Neuronal stem cell (in vitro differentiated cells): ENCODE measurements at regions not wholly inside any gene's neighbourhood (a gene's known extent, or its start where the extent isn't known, plus 50 kb on each side); places are given as distances from the start of the nearest gene placed in this dataset.
A peak's percentile ranks its signal among the peaks of the same experiment; 100 is the strongest.

Experiments used
- DNase-seq: peaks from one replicate; pipeline ENCODE4 v3.0.0-alpha.2; 2013; ENCODE audit warnings: low spot score
- H2AFZ ChIP-seq: one replicate; pipeline ENCODE4 v1.6.1; 2013; ENCODE audit warnings: mild to moderate bottlenecking, low read length, inconsistent platforms
- H2AK5ac ChIP-seq: 2 replicates; pipeline ENCODE4 v1.6.1; 2013; ENCODE audit warnings: low read depth, mild to moderate bottlenecking, inconsistent platforms, low read length, moderate library complexity, mixed read lengths
- H2BK120ac ChIP-seq: 2 replicates; pipeline ENCODE4 v1.6.1; 2013; ENCODE audit warnings: low read depth, mild to moderate bottlenecking, inconsistent platforms, low read length, moderate library complexity, mixed read lengths
- H2BK12ac ChIP-seq: one replicate; pipeline ENCODE4 v1.6.1; 2013; ENCODE audit warnings: low read length, inconsistent platforms
- H2BK15ac ChIP-seq: 2 replicates; pipeline ENCODE4 v1.6.1; 2013; ENCODE audit warnings: mild to moderate bottlenecking, low read length, inconsistent platforms, mixed read lengths
- H2BK5ac ChIP-seq: one replicate; pipeline ENCODE4 v1.6.1; 2013; ENCODE audit warnings: inconsistent platforms, mild to moderate bottlenecking, low read length, moderate library complexity
- H3K14ac ChIP-seq: one replicate; pipeline ENCODE4 v1.6.1; 2013; ENCODE audit warnings: low read length, inconsistent platforms
- H3K18ac ChIP-seq: 2 replicates; pipeline ENCODE4 v1.6.1; 2013; ENCODE audit warnings: low read length, inconsistent platforms
- H3K23ac ChIP-seq: 2 replicates; pipeline ENCODE4 v1.6.1; 2013; ENCODE audit warnings: low read depth, mild to moderate bottlenecking, mixed read lengths, low read length, inconsistent platforms; ENCODE audit not compliant: poor library complexity
- H3K27ac ChIP-seq: replicated peaks from 3 replicates; pipeline ENCODE4 v1.5.1; 2013; ENCODE audit warnings: low read length, inconsistent platforms
- H3K27me3 ChIP-seq, 3 experiments: 2 replicates each; pipeline ENCODE4 v1.6.1; 2013; ENCODE audit warnings: low read length in 3 of 3, mild to moderate bottlenecking in 2 of 3, inconsistent platforms in 1 of 3, low read depth in 1 of 3, mixed read lengths in 1 of 3, moderate library complexity in 1 of 3; ENCODE audit not compliant: control insufficient read depth in 3 of 3, insufficient read depth in 3 of 3
- H3K36me3 ChIP-seq, 2 donors: replicated peaks in 1 of 2; 2 replicates each; pipeline ENCODE4 v1.6.1; 2013; ENCODE audit warnings: low read length in 2 of 2; ENCODE audit not compliant: control insufficient read depth in 2 of 2, insufficient read depth in 2 of 2
- H3K4ac ChIP-seq: 2 replicates; pipeline ENCODE4 v1.6.1; 2013; ENCODE audit warnings: inconsistent platforms, mild to moderate bottlenecking, low read length, moderate library complexity
- H3K4me1 ChIP-seq, 2 donors: 1 replicate in 1 of 2; 2 replicates in 1 of 2; pipeline ENCODE4 v1.6.1; 2013; ENCODE audit warnings: low read length in 2 of 2, low read depth in 1 of 2; ENCODE audit not compliant: control insufficient read depth in 2 of 2, insufficient read depth in 1 of 2
- H3K4me2 ChIP-seq: one replicate; pipeline ENCODE4 v1.6.1; 2013; ENCODE audit warnings: mild to moderate bottlenecking, low read length, inconsistent platforms; ENCODE audit not compliant: insufficient read depth, poor library complexity, severe bottlenecking
- H3K4me3 ChIP-seq, 2 donors: 2 replicates each; pipeline ENCODE4 v1.5.1; 2013; ENCODE audit warnings: low read length in 2 of 2, mild to moderate bottlenecking in 2 of 2, inconsistent platforms in 1 of 2, moderate library complexity in 1 of 2
- H3K79me1 ChIP-seq: one replicate; pipeline ENCODE4 v1.6.1; 2013; ENCODE audit warnings: low read depth, mild to moderate bottlenecking, inconsistent platforms, low read length, moderate library complexity
- H3K9ac ChIP-seq: one replicate; pipeline ENCODE4 v1.6.1; 2013; ENCODE audit warnings: mild to moderate bottlenecking, low read depth, low read length, inconsistent platforms; ENCODE audit not compliant: poor library complexity
- H3K9me3 ChIP-seq, 2 donors: replicated peaks in 1 of 2; 2 replicates each; pipeline versions ENCODE3 to v1.6.1; 2013; ENCODE audit warnings: low read length in 2 of 2, mild to moderate bottlenecking in 2 of 2, inconsistent platforms in 1 of 2, low read depth in 1 of 2, mixed read lengths in 1 of 2, moderate library complexity in 1 of 2; ENCODE audit not compliant: control insufficient read depth in 2 of 2, insufficient read depth in 1 of 2
- H4K8ac ChIP-seq: one replicate; pipeline ENCODE4 v1.6.1; 2013; ENCODE audit warnings: low read depth, mild to moderate bottlenecking, inconsistent platforms, low read length, moderate library complexity
- H4K91ac ChIP-seq: one replicate; pipeline ENCODE4 v1.6.1; 2013; ENCODE audit warnings: low read length, low read depth, mild to moderate bottlenecking, inconsistent platforms; ENCODE audit not compliant: poor library complexity
- WGBS, 2 donors: extraction: QIAGEN DNeasy Blood & Tissue Kit; methylation state at CpG; one replicate each; pipeline ENCODE4 v1.1.7; 2013; ENCODE audit warnings: missing lambda C conversion rate in 2 of 2, mixed read lengths in 1 of 2; ENCODE audit not compliant: insufficient read length in 2 of 2, insufficient replicate concordance in 1 of 2; ENCODE audit errors: extremely low coverage in 2 of 2; 5-methylcytosine and 5-hydroxymethylcytosine counted together

DNA sequence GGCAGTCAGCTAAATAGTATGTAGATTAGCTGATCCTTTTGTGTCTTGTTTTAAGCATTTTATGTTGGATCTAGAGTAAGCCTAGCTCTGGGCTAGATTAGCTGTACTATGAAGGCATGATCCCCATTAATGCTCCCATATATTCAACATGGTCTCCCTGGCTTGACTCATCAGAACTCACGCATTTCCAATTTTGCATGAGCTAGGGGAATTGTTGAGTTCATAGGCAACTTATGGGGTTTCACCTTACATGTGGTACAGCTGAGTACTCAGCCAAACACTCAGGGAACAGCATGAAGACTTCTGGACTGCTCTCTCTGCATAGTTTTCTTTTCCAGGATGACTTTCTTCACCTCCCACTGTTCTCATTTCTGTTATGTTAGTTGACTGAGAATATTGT, 248.2 kb downstream of the TMX3 start:
- no peak overlapping the region for H3K27ac ChIP-seq
- no CpG with 5 or more reads among the region's 1 CpG for WGBS, 2 donors

DNA sequence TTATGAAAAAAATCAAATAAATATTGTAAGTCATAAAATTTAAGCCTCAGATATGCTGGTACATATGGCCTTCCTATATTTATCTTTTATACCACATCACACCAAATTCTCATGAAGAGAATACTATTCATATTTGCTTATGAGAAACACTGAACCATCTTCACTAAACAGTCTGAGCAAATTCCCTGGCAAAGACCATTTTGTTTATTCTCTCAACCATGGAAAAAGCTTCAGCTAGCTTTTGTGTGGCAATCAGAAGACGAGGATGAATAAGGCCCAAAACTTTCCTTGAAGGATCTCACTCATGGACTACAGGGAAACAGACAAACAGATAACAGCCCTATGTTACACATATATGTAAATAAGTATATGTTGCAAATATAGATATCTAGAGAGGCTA, 252.1 kb downstream of the TMX3 start:
- H2AFZ ChIP-seq, result no peak overlapping the region
- H2AK5ac ChIP-seq, result no peak overlapping the region
- H3K27ac ChIP-seq, result no peak overlapping the region
- H3K14ac ChIP-seq, result no peak overlapping the region
- no peak for DNase-seq
- no peak overlapping the region for H2BK15ac ChIP-seq
- no peak overlapping the region for H2BK5ac ChIP-seq
- no CpG with 5 or more reads among the region's 1 CpG for WGBS, 2 donors
- no peaks in the 10 kb centered on the region for H3K79me1 ChIP-seq
- H3K23ac ChIP-seq, result no peak overlapping the region
- H3K27me3 ChIP-seq, result no peaks in the 10 kb centered on the region
- H3K36me3 ChIP-seq, result no peaks in the 10 kb centered on the region
- no peak overlapping the region for H3K4me3 ChIP-seq
- peaks cover 0 to 2% of the 10 kb centered on the region in 2 donors for H3K9me3 ChIP-seq
- no peak overlapping the region for H3K9ac ChIP-seq
- H3K4me2 ChIP-seq, result no peak overlapping the region
- no peaks in the 10 kb centered on the region for H3K4me1 ChIP-seq
- H2BK120ac ChIP-seq, result no peak overlapping the region
- no peak overlapping the region for H3K18ac ChIP-seq
- no peak overlapping the region for H4K91ac ChIP-seq
- no peak overlapping the region for H2BK12ac ChIP-seq
- no peak overlapping the region for H4K8ac ChIP-seq
- no peak overlapping the region for H3K4ac ChIP-seq

More for the DNA sequence above, 248.2 kb downstream of the TMX3 start:
- no peaks in the 10 kb centered on the region for H3K79me1 ChIP-seq
- no peak overlapping the region for H3K23ac ChIP-seq
- H2AFZ ChIP-seq, result no peak overlapping the region
- no peak overlapping the region for H2BK15ac ChIP-seq
- no peaks in the 10 kb centered on the region for H3K36me3 ChIP-seq
- no peak for DNase-seq
- H4K91ac ChIP-seq, result no peak overlapping the region
- H4K8ac ChIP-seq, result no peak overlapping the region
- H3K9me3 ChIP-seq, result peaks cover 2 to 3% of the 10 kb centered on the region in 2 donors
- H3K27me3 ChIP-seq, result no peaks in the 10 kb centered on the region
- no peak overlapping the region for H3K14ac ChIP-seq
- no peak overlapping the region for H2AK5ac ChIP-seq
- no peak overlapping the region for H3K4me2 ChIP-seq
- no peak overlapping the region for H2BK120ac ChIP-seq
- no peak overlapping the region for H2BK5ac ChIP-seq
- H3K18ac ChIP-seq, result no peak overlapping the region
- H3K9ac ChIP-seq, result no peak overlapping the region
- H3K4ac ChIP-seq, result no peak overlapping the region
- H3K4me1 ChIP-seq, result peaks cover 2 to 5% of the 10 kb centered on the region in 2 donors
- H2BK12ac ChIP-seq, result no peak overlapping the region
- H3K4me3 ChIP-seq, result no peak overlapping the region

DNA sequence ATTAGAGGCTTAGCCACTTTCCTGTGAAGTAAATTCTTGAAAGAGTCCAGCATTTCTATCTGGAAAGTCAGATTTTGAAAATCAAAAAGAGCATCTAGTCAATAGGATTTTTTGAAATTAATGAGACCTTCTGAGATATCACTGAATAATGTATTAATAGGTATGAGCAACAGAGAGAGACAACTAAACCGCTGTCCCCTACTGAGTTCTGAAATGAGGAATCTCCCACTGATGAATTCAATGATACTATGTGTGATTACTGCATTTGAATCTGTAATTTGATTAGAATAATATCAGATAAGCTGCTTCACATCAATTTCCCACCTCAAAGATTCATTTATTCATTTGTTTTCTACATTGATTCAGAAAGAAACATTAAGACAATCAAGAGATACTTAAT, 252.8 kb downstream of the TMX3 start:
- Histone ChIP-seq H3K27ac (no peak overlapping the region), H3K9ac (no peak overlapping the region), H3K14ac (no peak overlapping the region), H3K4me2 (no peak overlapping the region), H3K23ac (no peak overlapping the region), H3K27me3 (no peaks in the 10 kb centered on the region), H3K79me1 (no peaks in the 10 kb centered on the region), H3K18ac (no peak overlapping the region), H3K36me3 (no peaks in the 10 kb centered on the region), H3K4ac (no peak overlapping the region), H4K91ac (no peak overlapping the region), H3K9me3 (peaks cover 0 to 2% of the 10 kb centered on the region in 2 donors), H2BK12ac (no peak overlapping the region), H3K4me3 (no peak overlapping the region), H2BK120ac (no peak overlapping the region), H4K8ac (no peak overlapping the region), H2AFZ (no peak overlapping the region), H2BK5ac (no peak overlapping the region), H2AK5ac (no peak overlapping the region), H3K4me1 (no peaks in the 10 kb centered on the region), H2BK15ac (no peak overlapping the region)
- no CpG with 5 or more reads among the region's 1 CpG for WGBS, 2 donors
- no peak for DNase-seq

DNA sequence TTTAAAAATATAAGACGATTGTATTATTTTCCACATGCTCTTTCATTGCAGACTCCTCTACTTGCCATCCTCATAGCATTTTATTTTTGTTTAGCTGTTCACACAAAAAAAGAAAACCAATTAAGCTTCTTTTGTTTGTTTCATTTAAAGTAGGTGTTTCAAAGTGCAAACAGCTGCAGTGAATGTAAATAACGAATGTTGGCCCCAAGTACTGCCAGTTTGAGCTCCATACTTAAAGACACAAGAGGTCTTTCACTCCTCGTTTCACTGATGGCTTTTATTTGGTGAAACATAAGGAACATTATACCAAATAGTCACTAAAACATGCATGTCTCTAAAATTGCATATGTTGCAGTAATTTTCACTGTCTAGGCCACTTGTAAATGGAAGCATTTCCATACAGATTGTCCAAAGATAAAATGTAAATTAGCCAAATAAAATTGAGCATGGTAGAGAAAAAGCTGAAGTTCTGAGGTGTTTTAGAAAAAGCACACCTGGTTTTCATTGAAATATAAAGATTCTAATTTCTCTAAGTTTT, 253.4 kb downstream of the TMX3 start:
- Histone ChIP-seq H2AK5ac (no peak overlapping the region), H3K36me3 (no peaks in the 10 kb centered on the region), H2BK12ac (no peak overlapping the region), H3K4me2 (no peak overlapping the region), H4K91ac (no peak overlapping the region), H2AFZ (peak overlapping the region; percentile 25), H3K79me1 (no peaks in the 10 kb centered on the region), H3K4me1 (no peaks in the 10 kb centered on the region), H3K14ac (no peak overlapping the region), H3K4me3 (no peak overlapping the region), H2BK15ac (no peak overlapping the region), H3K4ac (no peak overlapping the region), H3K9me3 (peaks cover 0 to 2% of the 10 kb centered on the region in 2 donors), H3K18ac (no peak overlapping the region), H4K8ac (no peak overlapping the region), H3K27me3 (no peaks in the 10 kb centered on the region), H3K27ac (no peak overlapping the region), H3K23ac (no peak overlapping the region), H2BK5ac (no peak overlapping the region), H2BK120ac (no peak overlapping the region), H3K9ac (no peak overlapping the region)
- no peak for DNase-seq
- no CpG with 5 or more reads among the region's 3 CpGs for WGBS, 2 donors
